Gastroesophageal sphincter (tissue), 3 donors: ENCODE measurements at regions not wholly inside any gene's neighbourhood (a gene's known extent, or its start where the extent isn't known, plus 50 kb on each side); places are given as distances from the start of the nearest gene placed in this dataset.

Source experiments
- CTCF ChIP-seq, 4 experiments: fragments of 200-600 bp in 2 of 4; fragments of 450-650 bp in 2 of 4; sonication (generic) in 1 of 4; IDR thresholded peaks; one replicate each; pipeline ENCODE4 v1.5.1; 2017 to 2019; ENCODE audit warnings: antibody characterized with exemption in 4 of 4, mild to moderate bottlenecking in 2 of 4, moderate library complexity in 2 of 4
- POLR2AphosphoS5 ChIP-seq: sonication (generic); formaldehyde crosslinking; IDR thresholded peaks from one replicate; pipeline ENCODE4 v1.6.1; 2017; ENCODE audit warnings: antibody characterized with exemption

GRCh38 chr9:26753971-26754370 lies 138.6 kb downstream of the CAAP1 start:
- no peak for TF ChIP-seq CTCF (IDR thresholded peaks at IDR 0.05)
- TF ChIP-seq POLR2AphosphoS5 = no peak
